ENCODE measurements at regions not wholly inside any gene's neighbourhood (a gene's known extent, or its start where the extent isn't known, plus 50 kb on each side); places are given as distances from the start of the nearest gene placed in this dataset.
"Not testable (repeated sequence)": the region's sequence is repeated elsewhere in the genome, so short reads cannot be mapped to it uniquely, and the experiment has no call there.

DNA sequence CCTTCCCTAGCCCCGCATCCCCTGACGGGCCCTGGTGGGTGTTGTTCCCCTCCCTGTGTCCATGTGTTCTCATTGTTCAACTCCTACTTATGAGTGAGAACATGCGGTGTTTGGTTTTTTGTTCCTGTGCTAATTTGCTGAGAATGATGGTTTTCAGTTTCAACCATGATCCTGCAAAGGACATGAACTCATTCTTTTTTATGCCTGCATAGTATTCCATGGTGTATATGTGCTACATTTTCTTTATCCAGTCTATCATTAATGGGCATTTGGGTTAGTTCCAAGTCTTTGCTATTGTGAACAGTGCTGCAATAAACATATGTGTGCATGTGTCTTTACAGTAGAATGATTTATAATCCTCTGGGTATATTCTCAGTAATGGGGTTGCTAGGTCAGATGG, 65.7 kb upstream of the DCD start:
- DNase-seq (ENCODE audit: low read depth in 2 of 2) = not testable (repeated sequence)

DNA sequence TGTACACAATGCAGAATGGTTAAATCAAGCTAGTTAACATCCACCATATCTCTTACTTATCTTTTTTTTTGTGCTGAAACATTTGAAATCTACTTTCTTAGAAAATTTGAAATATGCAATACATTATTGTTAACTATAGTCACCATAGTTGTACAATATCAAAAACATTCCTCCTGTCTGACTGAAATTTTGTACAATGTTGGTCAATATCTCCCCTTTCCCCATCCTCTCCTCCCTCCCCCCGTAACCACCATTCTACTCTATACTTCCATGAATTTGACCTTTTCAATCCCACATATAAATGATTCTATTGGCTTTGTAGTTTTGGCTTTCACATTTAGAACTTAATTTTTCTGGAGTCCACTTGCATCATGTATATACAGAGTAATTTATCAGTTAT, 63.5 kb upstream of the DCD start:
- no peak for DNase-seq (ENCODE audit: low read depth in 2 of 2)

DNA sequence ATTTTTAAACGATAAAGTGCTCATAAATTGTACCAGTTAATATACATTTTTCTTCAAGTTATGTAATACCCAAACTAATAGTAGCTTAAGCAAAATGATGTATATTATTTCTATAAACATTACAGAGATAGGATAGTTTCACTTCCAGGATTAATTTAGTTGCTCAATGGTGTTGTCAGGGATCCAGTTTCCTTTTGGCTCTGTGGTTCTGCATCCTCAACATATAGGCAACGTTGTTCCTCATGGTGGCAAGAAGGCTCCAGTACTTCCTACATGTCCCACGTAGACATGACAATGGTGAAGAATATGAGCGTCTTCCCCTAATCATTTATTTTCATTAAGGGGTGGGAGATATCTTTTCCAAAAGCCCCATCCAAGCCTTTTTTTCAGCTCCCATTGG, 60.7 kb upstream of the DCD start:
- no peak for DNase-seq (ENCODE audit: low read depth in 2 of 2)

DNA sequence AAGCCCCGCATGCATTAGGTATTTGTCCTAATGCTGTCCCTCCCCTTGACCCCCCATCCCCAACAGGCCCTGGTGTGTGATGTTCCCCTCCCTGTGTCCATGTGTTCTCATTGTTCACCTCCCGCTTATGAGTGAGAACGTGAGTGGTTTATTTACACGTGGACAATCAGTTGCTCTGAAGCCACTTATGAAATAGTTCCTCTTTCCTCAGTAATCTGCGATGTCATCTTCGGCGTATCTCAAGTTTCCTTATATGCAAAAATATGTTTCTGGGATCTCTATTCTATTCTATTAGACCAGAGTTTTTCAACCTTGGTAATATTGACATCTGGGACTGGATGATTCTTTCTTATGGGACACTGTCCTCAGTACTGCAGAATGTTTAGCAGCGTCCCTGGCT, 56.0 kb upstream of the DCD start:
- DNase-seq (ENCODE audit: low read depth in 2 of 2) = no peak

DNA sequence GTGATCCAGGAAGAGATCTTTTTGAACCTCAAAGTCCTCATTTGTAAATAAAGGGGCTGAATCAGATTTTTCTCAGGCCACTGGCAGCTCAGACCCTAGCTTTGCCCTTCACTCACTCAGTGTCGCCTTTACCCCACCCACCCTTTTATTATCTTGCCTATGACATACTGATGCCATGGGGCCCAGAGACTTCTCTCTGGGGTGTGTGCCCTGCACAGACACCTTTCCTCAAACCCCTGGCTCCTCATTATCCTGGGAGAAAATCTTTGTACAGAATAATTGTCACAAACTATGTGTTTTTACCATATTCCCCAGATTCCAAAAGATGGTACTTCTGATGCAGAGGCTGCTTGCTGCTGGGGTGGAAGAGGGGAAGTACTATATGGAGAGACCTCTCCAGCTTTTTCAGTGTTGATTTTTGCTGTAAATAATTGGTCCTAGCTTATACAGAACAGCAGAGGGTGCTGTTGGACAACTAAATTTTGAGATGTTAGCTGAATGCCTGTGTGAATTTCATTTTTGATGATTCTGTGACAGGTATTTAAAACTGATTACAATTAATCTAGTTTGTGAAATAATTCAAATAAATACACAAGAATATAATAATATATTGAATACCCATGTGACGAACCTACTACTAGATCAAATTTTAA, 53.9 kb upstream of the DCD start:
- DNase-seq (ENCODE audit: low read depth in 2 of 2) = peak; percentile 32 to 57

DNA sequence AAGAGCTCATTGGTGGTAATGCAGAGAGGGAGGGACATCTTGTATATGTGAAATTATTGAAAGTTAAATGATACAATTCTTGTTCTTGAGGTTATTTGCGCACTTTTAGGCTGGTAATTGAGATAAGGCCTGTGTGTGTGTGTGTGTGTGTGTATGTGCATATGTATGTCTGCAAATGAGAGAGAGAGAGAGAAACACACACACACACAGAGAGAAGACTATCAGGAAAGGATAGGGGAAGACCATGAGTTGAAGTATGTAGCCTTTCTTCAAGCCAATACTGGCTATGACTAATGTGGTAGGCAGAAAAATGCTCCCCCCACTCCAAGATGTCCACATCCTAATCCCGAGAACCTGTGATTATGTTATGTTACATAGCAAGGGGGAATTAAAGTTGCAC, 52.7 kb upstream of the DCD start:
- no peak for DNase-seq (ENCODE audit: low read depth in 2 of 2)

DNA sequence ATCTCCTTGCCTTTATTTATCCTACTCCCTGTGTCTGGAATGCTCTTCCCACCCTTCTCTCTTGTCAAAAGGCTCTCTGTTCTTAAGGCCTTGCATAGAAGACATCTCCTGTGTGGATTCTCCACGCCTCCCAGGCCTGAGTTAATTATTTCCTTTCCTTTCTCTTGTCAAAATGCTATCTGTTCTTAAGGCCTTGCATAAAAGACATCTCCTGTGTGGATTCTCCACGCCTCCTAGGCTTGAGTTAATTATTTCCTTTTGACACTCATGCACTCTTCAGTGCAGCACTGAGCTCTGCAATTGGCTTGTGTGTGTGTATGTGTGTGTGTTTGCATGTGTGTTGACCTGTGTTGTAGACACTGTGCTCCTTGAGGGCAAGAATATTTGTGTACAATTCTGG, 52.1 kb upstream of the DCD start:
- DNase-seq (ENCODE audit: low read depth in 2 of 2) = no peak

Data from dermis microvascular lymphatic vessel endothelial cell (primary cell).